ENCODE measurements at regions not wholly inside any gene's neighbourhood (a gene's known extent, or its start where the extent isn't known, plus 50 kb on each side); places are given as distances from the start of the nearest gene placed in this dataset.

DNA sequence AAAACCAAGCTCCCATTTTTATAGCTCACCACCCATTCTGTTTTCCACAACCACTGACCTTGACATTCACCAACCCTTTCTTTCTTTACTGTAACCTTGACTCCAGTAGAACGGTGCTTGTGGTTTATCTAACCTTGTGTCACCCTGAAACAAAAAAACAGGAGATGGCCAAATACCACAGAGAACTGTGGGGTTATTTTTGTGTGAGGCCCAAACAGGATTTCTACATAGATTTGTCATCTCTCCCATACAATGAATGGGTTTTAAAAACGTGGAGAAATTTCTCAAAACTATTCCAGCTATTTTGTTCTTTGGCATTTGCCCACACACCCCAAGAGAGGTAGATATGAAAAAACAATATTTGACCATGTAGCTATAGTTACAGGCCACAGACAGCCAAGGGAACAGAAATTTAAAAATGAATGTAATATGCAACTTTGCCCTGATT is 231.3 kb upstream of the TANK start:
- H3K27me3 ChIP-seq: no peaks in the 10 kb centered on the region
- TF ChIP-seq, protein P1, sequence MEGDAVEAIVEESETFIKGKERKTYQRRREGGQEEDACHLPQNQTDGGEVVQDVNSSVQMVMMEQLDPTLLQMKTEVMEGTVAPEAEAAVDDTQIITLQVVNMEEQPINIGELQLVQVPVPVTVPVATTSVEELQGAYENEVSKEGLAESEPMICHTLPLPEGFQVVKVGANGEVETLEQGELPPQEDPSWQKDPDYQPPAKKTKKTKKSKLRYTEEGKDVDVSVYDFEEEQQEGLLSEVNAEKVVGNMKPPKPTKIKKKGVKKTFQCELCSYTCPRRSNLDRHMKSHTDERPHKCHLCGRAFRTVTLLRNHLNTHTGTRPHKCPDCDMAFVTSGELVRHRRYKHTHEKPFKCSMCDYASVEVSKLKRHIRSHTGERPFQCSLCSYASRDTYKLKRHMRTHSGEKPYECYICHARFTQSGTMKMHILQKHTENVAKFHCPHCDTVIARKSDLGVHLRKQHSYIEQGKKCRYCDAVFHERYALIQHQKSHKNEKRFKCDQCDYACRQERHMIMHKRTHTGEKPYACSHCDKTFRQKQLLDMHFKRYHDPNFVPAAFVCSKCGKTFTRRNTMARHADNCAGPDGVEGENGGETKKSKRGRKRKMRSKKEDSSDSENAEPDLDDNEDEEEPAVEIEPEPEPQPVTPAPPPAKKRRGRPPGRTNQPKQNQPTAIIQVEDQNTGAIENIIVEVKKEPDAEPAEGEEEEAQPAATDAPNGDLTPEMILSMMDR (IDR thresholded peaks at IDR 0.05; ENCODE audit: low read depth, low read length): no peak
- H3K4me3 ChIP-seq (ENCODE audit: low read depth, low read length): no peak overlapping the region
- no peaks in the 10 kb centered on the region for H3K36me3 ChIP-seq
- no peaks in the 10 kb centered on the region for H3K9me3 ChIP-seq
- DNase-seq: no peak
- H3K4me1 ChIP-seq: no peaks in the 10 kb centered on the region

DNA sequence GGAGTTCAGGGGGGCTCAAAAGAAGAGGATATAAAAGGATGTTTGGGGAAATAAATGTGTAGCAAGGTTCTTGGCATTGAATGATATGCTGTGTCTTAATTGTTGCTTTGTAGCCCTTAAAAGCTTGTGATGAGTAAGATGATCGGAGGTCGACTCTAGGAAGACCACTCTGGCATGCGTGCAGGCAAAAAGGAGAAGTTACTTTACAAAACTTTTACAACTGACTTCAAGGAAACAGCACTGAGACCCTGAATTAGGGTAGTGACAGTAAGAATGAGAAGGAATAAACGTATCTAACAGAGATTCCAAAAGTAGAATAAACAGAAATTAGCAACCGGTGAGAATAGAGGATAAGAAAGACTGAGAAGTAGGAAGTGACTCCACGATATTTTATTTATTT is 228.7 kb upstream of the TANK start:
- Histone ChIP-seq H3K36me3 (no peaks in the 10 kb centered on the region), H3K4me3 (ENCODE audit: low read depth, low read length) (no peak overlapping the region), H3K27me3 (no peaks in the 10 kb centered on the region), H3K9me3 (no peaks in the 10 kb centered on the region), H3K4me1 (no peaks in the 10 kb centered on the region)
- TF ChIP-seq, protein P1 (IDR thresholded peaks at IDR 0.05; ENCODE audit: low read depth, low read length): no peak
- no peak for DNase-seq

DNA sequence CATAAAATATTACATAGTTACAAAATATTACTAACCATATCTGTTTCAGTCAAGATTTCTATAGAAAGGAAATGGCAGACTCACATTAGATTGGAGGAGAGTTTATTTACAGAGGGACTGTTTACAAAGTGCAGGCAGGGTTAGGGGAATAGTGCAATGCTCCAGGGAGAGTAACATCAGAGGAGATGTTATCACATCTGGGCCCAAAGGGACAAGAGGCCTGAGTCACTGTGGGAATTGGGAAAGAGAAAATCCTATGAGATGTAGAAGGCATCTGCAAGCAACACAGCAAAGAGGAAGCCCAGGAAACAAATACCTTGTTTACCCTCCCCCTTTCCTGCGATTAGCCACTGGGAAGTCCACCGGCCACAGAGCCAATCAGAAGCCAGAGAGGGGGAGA is 227.3 kb upstream of the TANK start:
- Histone ChIP-seq H3K9me3 (no peaks in the 10 kb centered on the region), H3K4me1 (no peaks in the 10 kb centered on the region), H3K36me3 (no peaks in the 10 kb centered on the region), H3K27me3 (no peaks in the 10 kb centered on the region), H3K4me3 (ENCODE audit: low read depth, low read length) (no peak overlapping the region)
- TF ChIP-seq, protein P1 (IDR thresholded peaks at IDR 0.05; ENCODE audit: low read depth, low read length): no peak
- DNase-seq: no peak

DNA sequence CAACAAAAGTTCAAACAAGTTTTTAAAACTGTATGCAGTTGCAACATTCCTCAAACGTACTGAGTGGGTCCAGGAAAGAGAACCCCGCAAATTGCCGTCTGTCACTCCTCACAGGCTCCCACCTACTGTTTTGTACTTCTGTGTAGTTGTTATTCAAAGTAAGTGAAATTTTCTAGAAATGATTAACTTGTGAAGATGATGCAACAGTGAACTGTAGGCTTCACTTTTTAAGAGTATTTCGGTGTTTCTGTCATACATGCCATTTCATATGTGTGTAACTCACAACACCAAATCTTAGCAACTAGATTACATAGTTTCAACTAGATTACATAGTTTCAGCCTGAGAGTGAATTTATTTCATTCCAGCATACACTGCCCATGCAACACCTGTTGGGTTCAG is 226.0 kb upstream of the TANK start:
- Histone ChIP-seq H3K27me3 (no peaks in the 10 kb centered on the region), H3K4me3 (ENCODE audit: low read depth, low read length) (no peak overlapping the region), H3K36me3 (no peaks in the 10 kb centered on the region), H3K9me3 (no peaks in the 10 kb centered on the region), H3K4me1 (no peaks in the 10 kb centered on the region)
- TF ChIP-seq, protein P1 (IDR thresholded peaks at IDR 0.05; ENCODE audit: low read depth, low read length): no peak
- no peak for DNase-seq

DNA sequence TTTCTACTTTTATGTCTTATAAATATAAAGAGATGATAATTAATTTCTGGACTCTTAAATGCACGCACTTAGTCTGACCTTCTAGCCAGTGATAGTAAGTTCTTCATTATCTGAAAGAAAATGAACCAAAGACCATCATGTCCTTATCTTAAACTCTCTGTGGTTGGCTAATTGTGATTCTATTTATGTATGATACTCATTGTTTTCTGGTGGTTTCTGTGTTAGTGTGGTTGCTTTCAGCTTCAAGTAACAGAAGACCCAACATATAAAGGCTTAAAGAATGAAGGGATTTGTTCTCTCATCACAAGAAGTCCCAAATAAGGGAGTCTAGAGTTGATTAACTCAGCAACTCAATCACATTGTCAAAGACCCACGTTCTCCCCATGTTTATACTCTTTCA is 225.2 kb upstream of the TANK start:
- H3K9me3 ChIP-seq: no peaks in the 10 kb centered on the region
- TF ChIP-seq, protein P1 (IDR thresholded peaks at IDR 0.05; ENCODE audit: low read depth, low read length): no peak
- no peaks in the 10 kb centered on the region for H3K27me3 ChIP-seq
- no peak for DNase-seq
- H3K4me3 ChIP-seq (ENCODE audit: low read depth, low read length): no peak overlapping the region
- H3K4me1 ChIP-seq: no peaks in the 10 kb centered on the region
- H3K36me3 ChIP-seq: no peaks in the 10 kb centered on the region

DNA sequence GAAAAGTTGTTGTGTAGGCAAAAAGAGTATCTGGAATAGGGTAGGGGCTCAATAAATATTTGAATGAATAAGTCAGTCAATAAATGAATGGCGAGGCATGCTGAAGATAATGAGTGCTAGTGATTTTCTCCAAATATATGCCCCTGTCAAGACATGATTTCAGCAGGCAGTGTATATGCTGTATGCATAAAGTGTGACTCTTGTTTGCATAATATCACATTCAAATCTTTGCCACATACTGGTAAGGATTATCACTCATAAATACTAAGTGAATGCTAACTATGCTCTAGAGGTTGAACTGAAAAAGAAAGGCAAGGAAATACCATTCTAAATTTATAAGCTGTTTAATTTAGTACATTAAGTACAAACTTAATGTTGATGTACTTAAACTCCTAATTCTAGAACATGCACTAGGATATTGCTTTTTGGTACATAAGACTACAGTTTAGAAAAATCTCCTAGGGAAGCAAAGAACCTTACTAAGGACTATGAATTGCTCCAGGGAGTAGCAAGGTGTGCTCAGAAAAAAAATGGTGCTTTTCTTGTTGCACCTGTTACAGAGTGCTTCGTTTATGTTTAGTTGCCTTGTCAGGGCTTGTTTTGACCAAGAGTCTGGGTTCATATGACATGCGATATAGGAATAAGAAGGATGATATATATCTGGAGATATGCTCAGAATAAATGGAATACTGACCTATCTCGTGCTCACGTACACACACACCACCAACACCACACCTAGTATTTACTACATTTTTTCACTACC is 224.0 kb upstream of the TANK start:
- no peak for DNase-seq
- TF ChIP-seq, protein P1 (IDR thresholded peaks at IDR 0.05; ENCODE audit: low read depth, low read length): no peak
- Histone ChIP-seq H3K4me3 (ENCODE audit: low read depth, low read length) (no peak overlapping the region), H3K4me1 (peaks cover 5% of the 10 kb centered on the region; the same call in 1 of the 2 replicates), H3K9me3 (no peaks in the 10 kb centered on the region), H3K36me3 (no peaks in the 10 kb centered on the region), H3K27me3 (no peaks in the 10 kb centered on the region)

Measured in BE2C (cell line).